ENCODE measurements at regions not wholly inside any gene's neighbourhood (a gene's known extent, or its start where the extent isn't known, plus 50 kb on each side); places are given as distances from the start of the nearest gene placed in this dataset.

DNA sequence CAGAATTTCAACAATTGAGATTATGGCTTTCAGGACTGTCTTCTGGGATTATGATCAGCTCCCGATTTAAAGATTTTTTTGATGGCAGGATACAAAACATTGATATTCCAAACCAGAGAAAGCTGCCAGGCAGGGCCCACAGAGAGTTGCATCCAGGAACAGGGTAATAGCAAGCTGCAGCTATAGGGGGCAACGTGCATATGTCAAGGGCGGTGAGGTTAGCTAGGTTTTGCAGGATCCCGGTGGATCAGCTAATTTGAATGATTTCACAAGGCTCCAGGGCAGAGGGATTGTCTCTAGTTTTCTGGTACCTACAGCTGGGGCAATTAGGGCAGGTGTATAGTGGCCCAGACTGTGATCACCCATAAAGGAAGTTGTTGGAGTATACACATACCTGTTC, 339.4 kb downstream of the CHSY3 start:
- TF ChIP-seq EZH2 (IDR thresholded peaks at IDR 0.05; ENCODE audit: insufficient read depth, poor library complexity, severe bottlenecking) (no peak), EZH2phosphoT487 (IDR thresholded peaks at IDR 0.05; ENCODE audit: insufficient read depth, low read depth) (no peak)

Measured in GM23248 (cell line).